Fibroblast of lung (primary cell): ENCODE measurements at regions not wholly inside any gene's neighbourhood (a gene's known extent, or its start where the extent isn't known, plus 50 kb on each side); places are given as distances from the start of the nearest gene placed in this dataset.
"Not testable (repeated sequence)": the region's sequence is repeated elsewhere in the genome, so short reads cannot be mapped to it uniquely, and the experiment has no call there.

Source experiments
- DNase-seq, 2 donors: peaks; one replicate each; pipeline versions ENCODE4 v3.0.0 to v3.0.0-alpha.2; 2010; ENCODE audit warnings: low read depth in 2 of 2
- H2AFZ ChIP-seq: 2 replicates; pipeline ENCODE4 v1.5.1; 2012; ENCODE audit warnings: low read length, control low read depth, inconsistent platforms
- H3K27ac ChIP-seq: 2 replicates; pipeline ENCODE4 v1.5.1; 2011; ENCODE audit warnings: low read length, control low read depth; ENCODE audit not compliant: insufficient read depth
- H3K27me3 ChIP-seq: 2 replicates; pipeline ENCODE4 v1.5.1; 2011; ENCODE audit warnings: mild to moderate bottlenecking, low read length; ENCODE audit not compliant: control insufficient read depth, insufficient read depth
- H3K36me3 ChIP-seq: 2 replicates; pipeline ENCODE4 v1.5.1; 2011; ENCODE audit warnings: low read length; ENCODE audit not compliant: control insufficient read depth, insufficient read depth
- H3K4me1 ChIP-seq: 2 replicates; pipeline ENCODE4 v1.5.1; 2011; ENCODE audit warnings: low read length; ENCODE audit not compliant: control insufficient read depth, insufficient read depth; ENCODE audit errors: extremely low read depth
- H3K4me2 ChIP-seq: 2 replicates; pipeline ENCODE4 v1.5.1; 2011; ENCODE audit warnings: low read length, control low read depth; ENCODE audit not compliant: insufficient read depth; ENCODE audit errors: extremely low read depth
- H3K4me3 ChIP-seq, 4 experiments: fragments of 200-600 bp in 1 of 4; sonication (generic) in 1 of 4; replicated peaks in 1 of 4; 2 replicates each; pipeline ENCODE4 v1.5.1; 2011 to 2016; ENCODE audit warnings: low read length in 4 of 4, low read depth in 3 of 4, mild to moderate bottlenecking in 3 of 4, control low read depth in 2 of 4, inconsistent platforms in 1 of 4, mixed read lengths in 1 of 4; ENCODE audit not compliant: insufficient read depth in 1 of 4; ENCODE audit errors: control extremely low read depth in 1 of 4
- H3K79me2 ChIP-seq: 2 replicates; pipeline ENCODE4 v1.5.1; 2012; ENCODE audit warnings: mild to moderate bottlenecking, low read length, inconsistent platforms; ENCODE audit not compliant: control insufficient read depth, insufficient read depth
- H3K9ac ChIP-seq: 2 replicates; pipeline ENCODE4 v1.5.1; 2011; ENCODE audit warnings: mild to moderate bottlenecking, low read length, control low read depth; ENCODE audit not compliant: insufficient read depth
- H3K9me3 ChIP-seq: 2 replicates; pipeline ENCODE4 v1.5.1; 2012; ENCODE audit warnings: low read depth, low read length; ENCODE audit not compliant: control insufficient read depth, insufficient read depth
- H4K20me1 ChIP-seq: 2 replicates; pipeline ENCODE4 v1.5.1; 2011; ENCODE audit warnings: low read length; ENCODE audit not compliant: control insufficient read depth, insufficient read depth; ENCODE audit errors: extremely low read depth
- CTCF ChIP-seq, 2 donors: IDR thresholded peaks in 1 of 2; conservative IDR thresholded peaks in 1 of 2; 1 replicate in 1 of 2; 2 replicates in 1 of 2; pipeline ENCODE4 v1.5.1; 2011 to 2012; ENCODE audit warnings: low read length in 2 of 2, control low read depth in 1 of 2, inconsistent platforms in 1 of 2, low read depth in 1 of 2, mild to moderate bottlenecking in 1 of 2
- EZH2 ChIP-seq: IDR thresholded peaks from 2 replicates; pipeline ENCODE4 v1.5.1; 2012; ENCODE audit warnings: low read length, control low read depth, mild to moderate bottlenecking; ENCODE audit errors: missing control alignments

DNA sequence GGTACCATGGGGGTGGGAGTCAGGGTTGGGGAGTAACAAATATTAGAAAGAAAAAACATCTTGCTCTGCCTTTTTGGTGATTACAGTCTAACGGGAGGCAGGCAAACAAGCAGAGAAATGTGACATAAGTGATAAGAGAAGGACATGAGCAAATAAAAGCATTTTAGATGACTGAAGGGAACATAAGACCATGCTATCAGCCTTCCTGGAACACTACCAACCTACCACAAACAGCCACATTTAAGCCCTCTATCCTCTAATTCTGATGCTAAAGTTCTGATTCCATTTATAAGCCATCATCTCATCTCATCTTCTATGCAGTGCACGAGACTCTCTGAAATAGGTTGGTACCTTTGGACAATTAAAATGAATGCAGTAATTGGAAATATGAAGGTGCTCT lies 243.4 kb upstream of the P2RY1 start:
- Histone ChIP-seq H3K4me1 (no peaks in the 10 kb centered on the region), H3K36me3 (no peaks in the 10 kb centered on the region), H3K9ac (no peak overlapping the region), H3K27me3 (no peaks in the 10 kb centered on the region), H3K79me2 (no peaks in the 10 kb centered on the region), H3K4me2 (no peak overlapping the region), H4K20me1 (no peaks in the 10 kb centered on the region), H2AFZ (no peak overlapping the region), H3K9me3 (no peaks in the 10 kb centered on the region), H3K27ac (no peak overlapping the region), H3K4me3 (no peak overlapping the region)
- TF ChIP-seq CTCF (conservative IDR thresholded peaks at IDR 0.05 in 1 of 2, IDR thresholded peaks at IDR 0.05 in 1 of 2; ENCODE audit: low read depth in 1 of 2, low read length in 2 of 2) (no peak), EZH2 (no peak)
- no peak for DNase-seq

GRCh38 chr3:152593242-152593641 lies 241.7 kb upstream of the P2RY1 start:
- H3K9ac ChIP-seq = no peak overlapping the region
- no peak overlapping the region for H3K27ac ChIP-seq
- H2AFZ ChIP-seq = no peak overlapping the region
- H3K79me2 ChIP-seq = no peaks in the 10 kb centered on the region
- H4K20me1 ChIP-seq = no peaks in the 10 kb centered on the region
- no peaks in the 10 kb centered on the region for H3K9me3 ChIP-seq
- no peak for DNase-seq
- TF ChIP-seq CTCF (conservative IDR thresholded peaks at IDR 0.05 in 1 of 2, IDR thresholded peaks at IDR 0.05 in 1 of 2; ENCODE audit: low read depth in 1 of 2, low read length in 2 of 2) (no peak), EZH2 (no peak)
- peaks cover 3% of the 10 kb centered on the region for H3K4me1 ChIP-seq
- H3K4me2 ChIP-seq = no peak overlapping the region
- H3K27me3 ChIP-seq = no peaks in the 10 kb centered on the region
- no peak overlapping the region for H3K4me3 ChIP-seq
- H3K36me3 ChIP-seq = no peaks in the 10 kb centered on the region

DNA sequence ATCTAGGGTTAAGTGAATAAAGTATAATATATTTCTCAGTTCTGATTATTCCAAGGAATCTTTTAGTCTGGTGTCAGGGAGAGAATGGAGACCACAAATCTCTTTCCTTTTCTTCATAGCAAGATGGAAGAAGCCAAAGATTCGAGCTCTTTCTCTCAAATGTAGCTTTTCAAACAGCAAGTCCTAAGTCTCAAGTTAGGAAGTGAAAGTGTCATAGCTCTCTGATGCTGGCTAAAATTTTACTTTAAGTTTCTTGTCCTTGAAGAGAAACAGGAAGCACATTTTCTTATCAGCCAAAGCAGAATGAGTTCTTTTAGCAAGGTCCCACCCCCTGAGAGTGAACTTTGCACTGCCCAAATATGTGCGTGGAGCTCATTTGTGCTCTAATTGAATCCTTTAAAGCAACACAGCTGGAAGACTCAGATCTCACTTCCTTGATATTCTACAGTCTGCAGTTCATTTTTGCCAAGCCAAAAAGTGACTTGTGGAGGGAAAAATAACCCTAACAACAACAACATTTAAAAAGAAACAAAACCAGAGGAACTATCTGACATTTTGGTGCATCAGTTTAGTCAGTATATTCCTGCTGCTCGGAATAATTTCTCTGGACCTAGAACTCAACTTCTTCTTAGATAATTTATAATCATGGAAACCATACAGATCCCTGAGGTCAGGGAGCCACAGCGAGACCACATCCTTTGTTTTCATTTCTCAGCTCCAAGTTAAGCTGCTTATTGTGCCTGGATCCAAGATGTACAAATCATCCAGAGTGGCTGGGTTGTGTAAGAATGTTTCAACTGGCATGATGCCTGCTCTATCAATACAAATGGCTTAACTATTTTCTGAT lies 238.7 kb upstream of the P2RY1 start:
- H2AFZ ChIP-seq = peak overlapping the region; percentile 68

GRCh38 chr3:152596832-152597231 lies 238.1 kb upstream of the P2RY1 start:
- Histone ChIP-seq H2AFZ (peak overlapping the region; percentile 55), H3K4me2 (peak overlapping the region; percentile 84)

More for the DNA sequence above, 238.7 kb upstream of the P2RY1 start:
- Histone ChIP-seq H3K27ac (peak overlapping the region; percentile 2), H3K36me3 (no peaks in the 10 kb centered on the region), H3K9me3 (no peaks in the 10 kb centered on the region), H3K4me2 (peak overlapping the region; percentile 84), H3K9ac (peak overlapping the region; percentile 13), H4K20me1 (no peaks in the 10 kb centered on the region), H3K79me2 (no peaks in the 10 kb centered on the region), H3K4me1 (peaks cover 3% of the 10 kb centered on the region), H3K4me3 (peak overlapping the region; percentile 5 to 35 (median 26)), H3K27me3 (no peaks in the 10 kb centered on the region)
- peak; percentile 90 to 91 for DNase-seq
- TF ChIP-seq EZH2 = no peak
- no peak for TF ChIP-seq CTCF (conservative IDR thresholded peaks at IDR 0.05 in 1 of 2, IDR thresholded peaks at IDR 0.05 in 1 of 2; ENCODE audit: low read depth in 1 of 2, low read length in 2 of 2)

More at GRCh38 chr3:152596832-152597231, 238.1 kb upstream of the P2RY1 start:
- H3K36me3 ChIP-seq, H3K9me3 ChIP-seq, H3K27me3 ChIP-seq, H4K20me1 ChIP-seq, H3K4me1 ChIP-seq, DNase-seq, H3K79me2 ChIP-seq, H3K9ac ChIP-seq: not testable (repeated sequence)
- Histone ChIP-seq H3K27ac (peak overlapping the region; percentile 2), H3K4me3 (peak overlapping the region in 1 of 4 experiments; percentile 27)
